ENCODE measurements at regions not wholly inside any gene's neighbourhood (a gene's known extent, or its start where the extent isn't known, plus 50 kb on each side); places are given as distances from the start of the nearest gene placed in this dataset.

DNA sequence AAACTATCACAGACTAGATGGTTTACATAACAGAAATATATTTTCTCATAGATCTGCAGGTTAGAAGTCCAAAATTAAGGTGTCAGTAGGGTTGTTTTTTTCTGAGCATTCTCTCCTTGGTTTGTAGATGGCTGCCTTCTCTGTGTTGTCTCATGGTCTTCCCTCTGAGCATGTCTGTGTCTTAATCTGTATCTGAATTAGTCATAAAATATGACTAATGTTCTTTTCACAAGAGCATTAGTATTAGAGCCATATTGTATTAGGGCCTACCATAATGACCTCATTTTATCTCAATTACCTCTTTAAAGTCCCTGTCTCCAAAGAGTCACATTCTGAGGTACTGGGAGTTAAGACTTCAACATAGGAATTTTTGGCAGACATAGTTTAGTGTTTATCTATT is 77.2 kb upstream of the OBI1 start:
- no peak for DNase-seq
- TF ChIP-seq, protein P1, sequence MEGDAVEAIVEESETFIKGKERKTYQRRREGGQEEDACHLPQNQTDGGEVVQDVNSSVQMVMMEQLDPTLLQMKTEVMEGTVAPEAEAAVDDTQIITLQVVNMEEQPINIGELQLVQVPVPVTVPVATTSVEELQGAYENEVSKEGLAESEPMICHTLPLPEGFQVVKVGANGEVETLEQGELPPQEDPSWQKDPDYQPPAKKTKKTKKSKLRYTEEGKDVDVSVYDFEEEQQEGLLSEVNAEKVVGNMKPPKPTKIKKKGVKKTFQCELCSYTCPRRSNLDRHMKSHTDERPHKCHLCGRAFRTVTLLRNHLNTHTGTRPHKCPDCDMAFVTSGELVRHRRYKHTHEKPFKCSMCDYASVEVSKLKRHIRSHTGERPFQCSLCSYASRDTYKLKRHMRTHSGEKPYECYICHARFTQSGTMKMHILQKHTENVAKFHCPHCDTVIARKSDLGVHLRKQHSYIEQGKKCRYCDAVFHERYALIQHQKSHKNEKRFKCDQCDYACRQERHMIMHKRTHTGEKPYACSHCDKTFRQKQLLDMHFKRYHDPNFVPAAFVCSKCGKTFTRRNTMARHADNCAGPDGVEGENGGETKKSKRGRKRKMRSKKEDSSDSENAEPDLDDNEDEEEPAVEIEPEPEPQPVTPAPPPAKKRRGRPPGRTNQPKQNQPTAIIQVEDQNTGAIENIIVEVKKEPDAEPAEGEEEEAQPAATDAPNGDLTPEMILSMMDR (IDR thresholded peaks at IDR 0.05), result no peak
- intact Hi-C loops (cut with DNase I), result no loop called here

DNA sequence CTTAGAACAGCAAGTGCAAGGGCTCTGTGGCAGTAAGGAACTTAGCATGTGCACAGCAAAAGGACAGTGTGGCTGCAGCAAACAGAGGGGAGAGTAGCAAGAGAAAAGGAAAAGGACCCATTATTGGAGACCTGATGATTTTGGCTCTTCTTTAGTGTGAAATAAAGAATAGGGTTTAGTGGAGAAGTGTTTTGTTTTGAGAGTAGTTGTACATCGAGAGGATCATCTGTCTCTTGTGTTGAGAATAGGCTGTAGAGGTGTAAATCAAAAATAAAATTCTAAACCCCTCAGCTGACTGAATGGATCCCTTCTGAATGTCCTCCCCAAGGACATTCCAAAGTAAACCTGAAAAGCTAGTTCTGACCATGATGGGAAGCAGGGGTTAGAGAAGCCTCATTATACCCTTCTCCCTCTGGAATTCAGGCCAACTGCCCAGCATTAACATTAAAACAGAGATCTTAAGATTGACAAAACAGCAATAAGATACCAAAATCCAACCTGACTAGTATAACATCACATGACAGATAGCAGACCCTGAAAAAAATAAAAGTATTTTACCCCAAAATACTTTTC is 73.6 kb upstream of the OBI1 start:
- intact Hi-C loops (cut with DNase I), result no loop called here
- Histone ChIP-seq H3K27me3 (no peaks in the 10 kb centered on the region), H3K9me3 (no peaks in the 10 kb centered on the region), H3K36me3 (no peaks in the 10 kb centered on the region), H3K9ac (ENCODE audit: low read depth in 2 of 2, low read length in 2 of 2) (no peak overlapping the region), H3K4me1 (no peaks in the 10 kb centered on the region), H3K4me3 (no peak overlapping the region), H3K27ac (no peak overlapping the region)
- TF ChIP-seq, protein P1 (IDR thresholded peaks at IDR 0.05), result no peak
- no peak for DNase-seq

More for the DNA sequence above, 77.2 kb upstream of the OBI1 start:
- Histone ChIP-seq H3K9me3 (no peaks in the 10 kb centered on the region), H3K36me3 (no peaks in the 10 kb centered on the region), H3K4me3 (no peak overlapping the region), H3K27me3 (no peaks in the 10 kb centered on the region), H3K4me1 (no peaks in the 10 kb centered on the region), H3K27ac (no peak overlapping the region), H3K9ac (ENCODE audit: low read depth in 2 of 2, low read length in 2 of 2) (no peak overlapping the region)

DNA sequence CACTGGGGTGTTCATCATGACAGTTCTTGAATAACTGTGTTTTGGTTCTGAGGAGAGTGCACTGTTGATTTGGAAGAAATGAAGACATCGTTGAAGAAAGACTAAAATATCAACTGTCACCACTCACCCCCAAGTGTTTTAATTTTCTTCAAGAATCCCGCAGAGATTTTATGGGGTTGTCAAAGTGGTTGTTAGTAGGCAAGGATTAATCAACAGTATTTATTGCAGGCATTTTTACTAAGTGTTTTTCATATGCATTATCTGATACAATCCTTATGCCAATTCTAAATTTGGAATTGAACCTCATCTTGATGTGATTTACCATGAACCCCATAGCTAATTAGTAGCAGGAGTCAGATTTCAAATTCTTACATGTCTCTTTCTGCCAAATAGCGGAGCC is 63.7 kb upstream of the OBI1 start:
- intact Hi-C loops (cut with DNase I), result no loop called here
- H3K9me3 ChIP-seq, result no peaks in the 10 kb centered on the region
- H3K27ac ChIP-seq, result no peak overlapping the region
- H3K9ac ChIP-seq (ENCODE audit: low read depth in 2 of 2, low read length in 2 of 2), result no peak overlapping the region
- H3K27me3 ChIP-seq, result no peaks in the 10 kb centered on the region
- no peaks in the 10 kb centered on the region for H3K36me3 ChIP-seq
- TF ChIP-seq, protein P1 (IDR thresholded peaks at IDR 0.05), result no peak
- no peak for DNase-seq
- no peaks in the 10 kb centered on the region for H3K4me1 ChIP-seq
- no peak overlapping the region for H3K4me3 ChIP-seq

DNA sequence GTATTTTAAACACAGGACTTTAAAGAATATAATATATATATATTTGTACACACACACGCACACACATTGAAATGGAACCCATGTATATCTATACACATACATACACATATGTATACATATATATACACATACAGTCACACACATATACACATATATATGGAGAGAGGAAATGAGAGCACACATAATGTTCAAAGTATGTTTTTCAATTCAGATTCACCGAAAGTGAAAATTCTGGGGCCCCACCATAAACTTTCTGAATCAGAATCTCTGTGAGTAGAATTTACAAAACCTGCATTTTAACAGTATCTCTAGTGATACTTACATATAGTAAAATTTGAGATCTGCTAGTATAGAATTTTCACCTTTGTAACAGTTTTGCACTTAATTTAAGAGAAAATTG is 60.4 kb upstream of the OBI1 start:
- Histone ChIP-seq H3K36me3 (no peaks in the 10 kb centered on the region), H3K9ac (ENCODE audit: low read depth in 2 of 2, low read length in 2 of 2) (no peak overlapping the region), H3K9me3 (no peaks in the 10 kb centered on the region), H3K4me1 (no peaks in the 10 kb centered on the region), H3K4me3 (no peak overlapping the region), H3K27ac (no peak overlapping the region), H3K27me3 (no peaks in the 10 kb centered on the region)
- DNase-seq, result no peak
- intact Hi-C loops (cut with DNase I), result no loop called here
- TF ChIP-seq, protein P1 (IDR thresholded peaks at IDR 0.05), result no peak

DNA sequence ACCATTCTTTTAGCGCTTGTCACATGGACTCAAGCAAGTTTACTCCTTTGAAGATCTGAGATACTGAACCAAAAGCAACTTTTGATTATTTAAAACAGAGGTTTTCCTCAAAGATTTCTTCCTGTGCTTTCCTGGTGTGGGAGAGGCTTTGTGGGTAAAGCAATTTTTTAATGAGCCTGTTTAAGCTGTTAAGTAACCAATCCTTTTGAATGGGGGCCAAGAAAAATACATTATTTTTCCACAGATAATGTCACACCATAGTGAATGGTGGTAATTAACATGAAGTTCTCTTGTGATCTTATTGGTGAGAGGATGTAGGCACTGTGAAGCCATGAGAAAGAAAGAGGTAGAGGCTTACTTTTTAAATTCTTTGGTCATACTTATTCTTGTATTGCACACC is 55.8 kb upstream of the OBI1 start:
- H3K9ac ChIP-seq (ENCODE audit: low read depth in 2 of 2, low read length in 2 of 2), result no peak overlapping the region
- no peak overlapping the region for H3K27ac ChIP-seq
- intact Hi-C loops (cut with DNase I), result no loop called here
- no peak overlapping the region for H3K4me3 ChIP-seq
- TF ChIP-seq, protein P1 (IDR thresholded peaks at IDR 0.05), result no peak
- H3K36me3 ChIP-seq, result no peaks in the 10 kb centered on the region
- no peaks in the 10 kb centered on the region for H3K9me3 ChIP-seq
- no peaks in the 10 kb centered on the region for H3K27me3 ChIP-seq
- H3K4me1 ChIP-seq, result no peaks in the 10 kb centered on the region
- no peak for DNase-seq
